ENCODE measurements at regions not wholly inside any gene's neighbourhood (a gene's known extent, or its start where the extent isn't known, plus 50 kb on each side); places are given as distances from the start of the nearest gene placed in this dataset.

DNA sequence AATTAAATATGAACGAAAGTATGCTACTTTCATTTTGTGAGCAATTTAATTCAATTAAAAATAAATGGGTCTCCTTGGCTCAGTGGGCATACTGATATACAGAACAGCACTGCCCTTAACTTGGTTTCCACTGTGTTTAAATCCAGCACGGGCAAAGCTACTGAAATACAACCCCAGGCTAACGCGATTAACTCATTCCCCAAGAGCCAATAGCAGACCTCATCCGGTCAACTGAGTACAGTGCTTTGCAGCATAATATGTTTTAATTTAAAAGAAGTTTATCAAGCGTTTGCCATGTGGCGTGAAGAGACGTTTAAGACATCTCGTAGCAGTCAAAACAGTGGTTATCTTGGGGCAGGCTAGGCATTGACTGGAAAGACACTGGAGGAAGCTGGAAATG, 118.6 kb downstream of the PROX1 start:
- Histone ChIP-seq H3K23me2 (ENCODE audit: insufficient read length, low read depth, low read length, poor library complexity, severe bottlenecking) (no peaks in the 10 kb centered on the region), H3K23ac (ENCODE audit: insufficient read length, low read depth, low read length) (no peak overlapping the region)
- peaks cover 13 to 19% of the 10 kb centered on the region in 2 experiments for H3K4me1 Mint-ChIP-seq

More for the DNA sequence above, 118.6 kb downstream of the PROX1 start:
- Histone ChIP-seq H3T11ph (ENCODE audit: low read length) (no peak overlapping the region), H3K79me2 (ENCODE audit: insufficient read depth, low read length) (no peaks in the 10 kb centered on the region; the same call in 1 of the 2 replicates), H4K8ac (replicated peaks; ENCODE audit: insufficient read length, low read depth, low read length) (no peak overlapping the region), H2BK120ac (ENCODE audit: low read depth, low read length, poor library complexity, severe bottlenecking) (no peak overlapping the region), H3K18ac (ENCODE audit: insufficient read length, low read depth, low read length) (no peak overlapping the region), H3K27me3 (ENCODE audit: insufficient read depth, low read length) (no peaks in the 10 kb centered on the region), H4K5ac (ENCODE audit: insufficient read length, low read depth, low read length) (no peak overlapping the region), H3K14ac (ENCODE audit: insufficient read depth, low read length) (no peak overlapping the region), H3K9ac (ENCODE audit: extremely low read depth, insufficient read length, low read length) (no peak overlapping the region), H3K4me1 (ENCODE audit: insufficient read depth, low read length) (peaks cover 6% of the 10 kb centered on the region), H3K4ac (ENCODE audit: low read depth, low read length) (no peak overlapping the region), H2AK5ac (ENCODE audit: insufficient read length, low read length) (no peak overlapping the region), H2BK15ac (ENCODE audit: low read depth, low read length) (no peak overlapping the region), H3K27ac (ENCODE audit: insufficient read length, low read depth, low read length) (no peak overlapping the region), H2AFZ (ENCODE audit: low read length) (no peak overlapping the region), H3K79me1 (ENCODE audit: insufficient read depth, low read depth, low read length, poor library complexity, severe bottlenecking) (no peaks in the 10 kb centered on the region), H2BK12ac (ENCODE audit: insufficient read length, low read depth, low read length) (no peak overlapping the region), H4K20me1 (ENCODE audit: control insufficient read depth, insufficient read depth, insufficient read length) (no peaks in the 10 kb centered on the region), H3K56ac (ENCODE audit: insufficient read length, low read depth, low read length) (no peak overlapping the region), H3K9me3 (ENCODE audit: control insufficient read depth, low read depth, low read length) (no peaks in the 10 kb centered on the region), H3K4me2 (ENCODE audit: insufficient read depth, insufficient read length, low read length) (no peak overlapping the region), H2BK5ac (ENCODE audit: insufficient read length, low read length) (no peak overlapping the region), H4K91ac (ENCODE audit: insufficient read length, low read depth, low read length) (no peak overlapping the region), H2BK20ac (ENCODE audit: low read depth, low read length, poor library complexity, severe bottlenecking) (no peak overlapping the region)
- no peak for DNase-seq
- Mint-ChIP-seq H3K27ac (no peak overlapping the region), H3K4me3 (no peak overlapping the region), H3K27me3 (ENCODE audit: low read depth) (no peaks in the 10 kb centered on the region), H3K9me3 (peaks cover 0 to 2% of the 10 kb centered on the region in 2 experiments; a peak in 2 of 5 replicates), H3K36me3 (ENCODE audit: insufficient read depth in 1 of 3, low read depth in 3 of 3) (peaks cover 0 to 4% (median 0%) of the 10 kb centered on the region in 3 experiments; a peak in 1 of 7 replicates)
- TF ChIP-seq CTCF (conservative IDR thresholded peaks at IDR 0.05), result no peak
- WGBS (ENCODE audit: extremely low coverage, insufficient read length, low lambda C conversion rate), result no CpG with 5 or more reads among the region's 9 CpGs

Data from H9 (cell line).